HG02588 (cell line): ENCODE measurements at regions not wholly inside any gene's neighbourhood (a gene's known extent, or its start where the extent isn't known, plus 50 kb on each side); places are given as distances from the start of the nearest gene placed in this dataset.

Source experiments
- ATAC-seq: cut with Tn5 transposase; IDR thresholded peaks from one replicate; pipeline ENCODE4 v1.9.1; 2021; ENCODE audit warnings: mild to moderate bottlenecking, moderate library complexity; ENCODE audit not compliant: unreplicated experiment

DNA sequence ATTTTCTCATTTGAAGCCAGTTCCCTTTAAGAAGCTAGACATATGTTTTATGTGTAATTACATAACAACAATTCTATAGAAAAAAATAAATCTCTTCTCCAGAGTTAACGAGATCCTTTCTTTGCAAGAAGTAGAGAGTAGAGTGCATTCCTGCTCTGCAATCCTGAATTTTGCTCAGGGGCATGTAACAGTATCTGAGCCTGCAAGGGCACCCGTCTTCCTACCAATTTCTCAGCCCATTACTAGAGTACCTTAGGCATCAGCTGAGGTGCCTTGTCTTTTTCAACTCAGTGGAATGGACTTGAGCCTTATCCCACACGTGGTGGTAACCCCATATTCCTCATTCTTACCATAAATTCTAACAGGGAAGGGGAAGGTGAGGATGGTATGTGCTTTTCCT, 205.9 kb downstream of the IKZF2 start:
- no peak for ATAC-seq

DNA sequence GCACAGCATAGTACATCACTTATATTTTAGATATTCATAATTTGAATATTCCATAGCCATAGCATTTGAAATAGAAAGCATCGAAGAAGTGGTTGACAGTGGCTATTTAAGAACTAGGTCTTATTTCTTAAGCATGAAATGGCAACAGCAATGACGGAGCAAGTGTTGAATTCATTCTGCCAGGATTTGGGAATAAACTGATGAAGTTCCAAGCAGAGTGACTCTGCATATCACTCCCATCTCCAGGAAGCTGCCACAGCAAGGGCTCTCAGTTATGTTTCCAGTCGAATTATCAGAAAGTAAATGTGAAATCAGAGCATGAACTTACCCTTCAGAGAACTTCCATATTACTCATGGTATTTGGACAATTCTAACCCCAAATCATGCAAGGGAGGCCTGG, 208.1 kb downstream of the IKZF2 start:
- no peak for ATAC-seq

DNA sequence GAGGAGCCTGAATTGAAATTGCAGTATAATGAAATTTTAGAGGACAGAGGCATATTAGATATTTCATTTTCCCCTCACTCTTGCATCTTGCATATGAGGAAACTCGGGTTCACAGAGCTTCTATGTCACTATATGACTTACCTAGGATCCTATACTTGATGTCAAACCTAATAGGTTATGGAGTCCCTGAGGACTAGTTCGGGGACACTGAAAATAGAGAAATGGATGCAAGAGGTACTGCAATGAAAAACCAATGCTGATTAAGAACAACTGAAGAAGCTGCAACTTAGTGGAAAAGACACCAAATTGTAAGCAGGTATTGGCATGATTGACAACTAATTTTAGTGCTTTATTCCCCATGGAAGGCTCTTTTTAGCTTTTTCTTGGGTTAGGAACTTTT, 210.1 kb downstream of the IKZF2 start:
- ATAC-seq: no peak

DNA sequence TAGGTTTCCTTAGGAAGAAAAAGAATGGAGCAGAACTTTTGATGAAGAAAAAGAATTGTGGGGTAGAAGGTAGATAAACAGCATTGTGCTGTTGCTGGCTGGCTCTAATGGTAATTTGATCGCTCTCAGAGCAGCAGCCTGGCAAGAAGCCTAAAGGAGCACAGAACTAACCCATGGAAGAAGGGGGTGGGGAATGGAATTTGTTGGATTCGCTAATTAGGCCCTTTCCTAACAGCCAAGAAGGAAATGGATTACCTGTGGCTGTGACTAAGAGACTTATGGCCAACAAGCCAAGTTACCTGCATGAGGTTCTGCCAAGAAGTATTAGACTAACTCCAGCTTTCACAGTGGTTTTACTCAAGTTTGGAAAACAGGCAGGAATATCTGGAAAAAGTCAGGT, 210.6 kb downstream of the IKZF2 start:
- no peak for ATAC-seq

DNA sequence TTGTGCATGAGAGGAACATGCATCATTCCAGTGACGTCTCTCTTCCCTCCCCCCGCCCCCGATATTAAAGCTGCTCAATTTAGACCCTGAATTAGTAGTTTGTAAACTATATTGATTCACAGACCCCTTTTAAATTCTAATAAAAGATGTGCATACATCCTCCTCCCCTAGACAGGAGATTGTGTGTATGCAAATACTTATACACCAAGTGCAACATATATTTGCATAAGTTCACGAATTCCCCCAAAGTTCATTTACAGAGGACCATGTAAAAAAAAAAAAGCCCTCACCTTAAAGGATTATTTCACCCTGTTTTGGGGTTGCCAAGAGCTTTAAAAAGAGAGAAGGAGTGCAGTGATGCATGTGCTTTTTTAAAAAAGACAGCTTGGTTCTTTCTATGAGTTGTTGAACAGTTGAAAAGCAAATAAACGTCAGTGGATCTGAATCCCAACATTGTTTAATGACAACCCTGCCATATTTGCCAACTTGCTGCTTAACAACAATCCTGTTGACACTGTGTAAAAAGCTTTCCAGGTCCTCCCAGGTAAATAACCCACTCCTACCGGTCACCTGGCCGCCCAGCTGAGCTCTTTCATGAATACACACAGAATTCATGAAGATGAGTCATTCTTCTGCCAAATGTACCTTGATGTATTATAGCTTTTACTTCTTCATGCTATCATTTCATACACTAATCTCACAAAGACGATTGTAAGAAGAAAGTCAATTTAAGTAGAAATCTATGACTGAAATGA, 211.5 kb downstream of the IKZF2 start:
- ATAC-seq: no peak

DNA sequence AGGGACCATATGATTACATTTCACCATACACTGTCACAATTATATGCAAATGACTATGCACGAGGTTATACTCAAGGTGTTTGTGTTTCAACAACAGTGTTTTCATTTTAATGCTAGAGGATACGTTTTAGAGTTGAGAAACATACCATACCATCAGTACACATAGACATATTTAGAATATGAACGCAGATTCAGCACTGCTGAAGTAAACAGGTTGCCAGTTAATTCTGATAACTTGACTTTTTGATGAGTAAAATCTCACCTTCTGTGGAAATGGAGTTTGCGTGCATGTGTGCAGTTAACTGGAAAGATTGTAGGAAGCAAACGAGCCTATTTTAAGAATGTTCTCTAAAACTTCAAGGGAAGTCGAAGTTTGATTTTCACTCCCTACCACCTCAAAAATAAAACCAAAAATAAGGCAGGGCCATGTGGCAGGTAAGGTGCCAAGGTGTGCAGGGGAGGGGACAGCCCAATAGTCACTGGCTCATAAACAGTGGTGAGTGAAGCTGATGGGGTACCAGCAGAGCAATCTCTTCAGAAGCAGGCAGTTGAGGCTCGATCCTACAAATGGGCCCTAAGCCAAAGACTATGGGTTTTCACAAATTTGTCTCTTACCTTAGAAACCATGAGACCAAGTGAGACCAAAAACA, 213.1 kb downstream of the IKZF2 start:
- ATAC-seq: no peak

DNA sequence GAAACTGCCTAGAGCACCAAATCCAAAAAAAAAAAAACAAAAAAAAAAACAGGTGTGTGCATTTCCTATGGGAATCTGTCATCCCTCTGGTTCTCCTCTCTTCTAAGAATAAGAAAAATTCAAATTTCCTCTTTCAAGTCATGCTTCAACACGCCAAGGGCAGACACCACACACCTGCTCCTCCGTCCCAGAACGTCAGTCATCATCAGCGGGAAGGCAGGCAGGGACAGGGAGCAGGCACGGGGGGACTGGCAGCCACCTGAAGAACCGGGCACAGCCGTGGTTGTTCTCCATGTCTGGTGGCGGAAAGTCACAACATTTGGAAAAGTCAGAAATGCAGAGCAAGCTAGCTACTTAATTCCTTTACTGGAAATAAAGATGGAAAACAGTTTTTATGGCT, 214.8 kb downstream of the IKZF2 start:
- ATAC-seq: no peak

DNA sequence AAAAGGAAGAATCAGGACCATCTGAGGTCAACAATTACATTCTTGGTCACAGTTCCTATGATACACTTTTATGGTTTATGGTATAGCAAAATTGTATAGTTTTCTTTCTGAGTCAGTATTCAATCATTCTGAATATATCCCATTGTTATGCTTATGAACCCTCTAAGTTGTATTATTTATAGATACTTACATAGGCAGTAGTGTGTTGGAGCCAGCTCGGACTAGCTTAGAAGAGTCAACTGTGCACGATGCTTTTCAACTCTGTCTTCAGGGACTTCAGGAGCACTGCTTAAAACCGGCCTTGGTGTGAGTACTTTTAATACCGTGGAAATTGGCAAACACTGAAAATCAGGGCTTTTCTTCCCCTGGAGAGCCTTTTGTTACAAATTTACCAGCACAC, 215.7 kb downstream of the IKZF2 start:
- ATAC-seq: no peak

DNA sequence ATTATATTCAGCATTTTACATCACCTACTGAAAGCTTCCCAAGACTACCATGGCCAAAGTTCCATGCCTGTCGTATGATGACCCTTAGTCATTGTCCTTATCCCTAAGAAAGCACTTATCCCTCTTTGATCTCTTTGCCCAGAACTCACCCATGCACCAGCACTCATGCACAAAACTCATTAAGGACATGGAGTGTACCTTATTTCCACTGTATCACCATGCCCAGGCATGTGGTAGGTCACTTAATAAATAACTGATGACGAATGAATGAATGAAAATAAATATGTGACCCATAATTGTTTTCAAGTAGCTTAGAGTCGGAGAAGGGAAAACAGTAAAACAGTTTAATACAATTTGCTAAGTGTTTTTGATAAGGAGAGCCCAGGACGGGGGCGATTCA, 220.1 kb downstream of the IKZF2 start:
- no peak for ATAC-seq

DNA sequence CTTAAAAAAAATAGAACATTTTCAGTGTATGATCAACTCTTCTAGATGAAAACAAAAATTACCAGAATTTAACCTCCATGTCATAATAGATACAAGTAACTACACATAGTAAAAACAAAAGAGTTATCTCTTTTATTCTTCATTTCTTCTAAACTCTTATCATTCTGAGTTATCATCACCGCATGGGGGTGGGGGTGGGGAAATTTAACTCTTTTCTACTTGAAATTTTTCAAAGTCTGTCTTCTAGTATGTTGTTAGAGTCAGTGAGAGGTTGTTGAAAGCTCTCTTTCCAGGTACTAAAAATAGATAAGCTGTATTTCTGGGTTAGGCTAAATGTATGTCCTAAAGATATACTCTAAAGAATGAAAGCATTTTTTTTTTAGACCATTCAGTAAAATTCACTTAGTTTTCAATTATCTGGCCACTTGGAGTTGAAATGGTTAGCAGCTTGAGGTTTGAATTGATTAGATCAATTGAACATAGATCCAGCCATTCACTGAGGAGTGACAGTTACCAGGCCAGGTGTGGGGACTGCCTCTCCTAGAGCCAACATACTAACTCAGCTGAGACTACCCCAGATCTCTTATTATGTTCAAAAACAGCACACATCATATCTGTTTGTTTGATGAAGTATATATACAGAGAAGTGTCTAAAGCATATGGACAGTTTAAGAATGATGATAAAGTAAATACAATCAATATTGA, 220.7 kb downstream of the IKZF2 start:
- ATAC-seq: no peak

DNA sequence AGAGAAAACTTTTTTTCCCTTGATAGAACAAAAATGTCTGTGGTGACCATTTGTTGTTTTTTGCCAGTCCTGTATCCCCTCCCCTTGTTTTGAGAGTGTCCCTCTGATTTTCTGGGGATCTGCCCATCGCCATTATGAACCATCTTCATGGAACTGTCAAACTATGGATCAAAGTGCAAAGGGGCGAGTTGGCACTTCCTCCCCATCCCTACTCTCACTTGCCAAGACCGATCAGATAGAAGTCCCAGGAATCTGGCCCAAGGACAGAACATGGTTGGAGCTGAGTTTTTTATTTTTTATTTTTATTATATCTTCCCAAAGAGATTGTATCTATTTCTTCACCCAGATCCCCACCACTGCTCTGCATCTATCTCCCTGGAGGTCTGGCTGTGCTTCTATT, 221.4 kb downstream of the IKZF2 start:
- ATAC-seq: no peak

DNA sequence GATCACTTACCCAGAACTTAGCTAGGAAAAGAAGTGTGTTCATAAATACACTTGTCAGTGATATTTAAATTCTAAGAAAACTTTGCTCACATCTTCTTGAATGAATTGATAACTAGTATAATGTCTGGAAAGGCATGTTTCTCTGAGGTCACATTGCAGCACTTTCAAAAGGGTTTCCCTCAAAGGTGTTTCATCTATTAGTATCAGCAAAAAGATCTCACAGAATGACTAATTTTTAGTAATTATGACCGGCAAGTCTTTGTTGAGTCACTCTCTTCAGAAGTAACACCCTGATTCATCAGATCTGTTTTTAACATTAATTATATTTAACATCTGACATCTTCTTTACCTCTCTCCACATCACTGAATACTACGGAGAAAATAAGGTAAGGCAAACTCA, 222.3 kb downstream of the IKZF2 start:
- ATAC-seq: no peak

DNA sequence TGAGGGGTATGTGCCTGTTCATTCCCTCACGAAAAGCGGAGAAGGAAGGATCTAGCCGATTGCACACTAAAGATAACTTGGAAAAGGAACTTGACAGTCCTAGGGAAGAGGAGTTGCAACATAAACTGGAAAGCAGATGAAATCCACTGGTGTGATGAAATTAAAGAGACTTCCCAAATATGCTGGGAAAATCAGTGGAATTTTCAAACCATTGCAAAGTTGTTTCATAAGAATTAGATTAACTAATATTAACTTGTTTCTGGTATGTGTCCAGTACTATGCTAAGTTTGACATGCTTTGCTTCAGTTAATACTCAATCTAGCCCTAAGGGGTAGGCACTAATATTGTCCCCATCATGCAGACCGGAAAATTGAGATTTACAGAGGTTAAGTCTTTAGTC, 222.7 kb downstream of the IKZF2 start:
- ATAC-seq: no peak

DNA sequence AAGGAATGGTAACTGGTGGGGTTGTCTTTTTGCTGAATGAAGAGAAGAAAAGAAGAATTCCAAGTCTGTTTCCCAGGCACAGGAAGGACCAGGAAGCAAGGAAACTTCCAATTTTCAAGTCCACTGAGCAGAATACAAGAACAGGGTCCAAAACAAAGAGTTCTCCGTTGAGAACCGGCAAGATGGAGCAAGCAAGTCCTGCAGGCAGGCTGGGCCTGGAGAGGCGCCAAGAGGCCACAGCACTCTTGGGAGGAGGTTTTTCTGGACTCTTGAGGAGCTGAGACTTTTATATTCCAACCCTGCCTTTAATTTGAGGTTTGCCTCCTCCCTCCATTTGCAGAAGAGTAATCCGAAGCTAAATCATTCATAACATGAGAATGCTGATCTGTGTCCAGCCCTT, 224.5 kb downstream of the IKZF2 start:
- ATAC-seq: no peak

DNA sequence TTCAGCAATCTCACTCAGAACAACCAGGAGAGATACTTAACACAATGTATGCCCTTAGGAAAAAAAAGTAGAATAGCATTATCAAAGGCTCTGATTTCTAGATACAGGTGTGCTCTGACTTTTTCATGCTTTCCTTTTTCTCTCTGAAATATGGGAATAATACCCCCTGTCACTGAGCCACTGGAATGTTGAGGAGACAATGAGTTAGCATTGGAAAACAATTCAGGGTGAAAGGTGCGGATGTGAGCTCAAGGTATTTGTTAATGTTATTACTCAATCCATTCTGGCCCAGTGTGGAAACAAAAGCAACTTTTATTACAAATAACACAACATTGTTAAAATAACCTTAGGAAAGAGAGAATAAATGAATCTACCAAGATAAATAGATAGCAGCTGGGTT, 228.0 kb downstream of the IKZF2 start:
- ATAC-seq: no peak

DNA sequence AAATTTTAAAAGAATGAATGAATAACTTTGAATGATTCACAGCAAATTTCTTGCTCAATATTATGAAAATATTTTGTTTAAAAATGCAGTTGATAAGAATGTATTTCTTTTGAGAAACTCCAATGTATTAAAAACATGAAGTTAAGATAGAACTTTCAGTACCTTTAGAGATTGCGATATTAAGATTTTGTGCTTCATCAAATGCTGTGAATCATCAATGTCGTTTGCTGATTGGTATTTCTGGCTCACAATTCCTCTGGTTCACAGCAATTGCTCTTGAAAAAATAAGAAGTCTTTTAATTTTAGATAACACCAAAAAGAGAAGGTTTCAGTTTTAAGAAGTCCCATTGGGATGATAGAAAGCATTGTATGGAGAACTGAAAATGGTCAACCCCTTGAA, 228.7 kb downstream of the IKZF2 start:
- ATAC-seq: no peak

DNA sequence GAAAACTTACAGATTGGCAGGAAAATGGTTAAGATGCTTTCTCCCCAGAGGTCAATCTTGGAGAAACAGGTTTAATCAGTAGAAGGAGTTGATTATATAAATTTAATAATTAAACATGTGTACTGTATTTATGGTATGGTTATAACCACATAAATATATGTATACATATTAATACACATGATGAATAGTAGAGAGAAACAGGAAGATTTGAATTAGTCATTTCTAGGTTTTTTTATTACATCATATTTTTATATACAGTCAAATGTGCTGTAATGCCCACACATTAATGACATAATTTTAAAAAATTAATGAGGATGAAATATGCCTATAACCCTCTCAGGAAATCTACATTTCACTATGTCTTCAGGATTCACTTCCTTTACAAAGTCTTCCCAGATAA, 229.7 kb downstream of the IKZF2 start:
- ATAC-seq: no peak

DNA sequence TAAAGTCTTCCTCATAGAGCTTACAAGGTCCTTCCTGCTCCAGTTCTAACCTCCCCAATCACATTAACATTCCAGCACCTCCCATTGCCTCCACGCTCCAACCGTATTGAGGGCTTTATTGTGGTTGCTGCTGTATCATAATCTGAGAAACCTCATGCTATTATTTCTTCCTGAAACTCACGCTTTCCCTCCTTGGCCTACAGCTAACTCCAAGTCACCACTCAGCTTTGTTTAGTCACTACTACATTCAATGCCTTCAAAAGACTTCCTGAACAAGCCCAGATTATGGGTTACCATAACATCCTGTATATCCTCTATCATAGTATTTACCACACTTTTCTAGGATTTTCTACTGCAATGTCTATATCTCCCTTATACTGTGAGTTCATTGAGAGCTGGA, 230.4 kb downstream of the IKZF2 start:
- no peak for ATAC-seq

DNA sequence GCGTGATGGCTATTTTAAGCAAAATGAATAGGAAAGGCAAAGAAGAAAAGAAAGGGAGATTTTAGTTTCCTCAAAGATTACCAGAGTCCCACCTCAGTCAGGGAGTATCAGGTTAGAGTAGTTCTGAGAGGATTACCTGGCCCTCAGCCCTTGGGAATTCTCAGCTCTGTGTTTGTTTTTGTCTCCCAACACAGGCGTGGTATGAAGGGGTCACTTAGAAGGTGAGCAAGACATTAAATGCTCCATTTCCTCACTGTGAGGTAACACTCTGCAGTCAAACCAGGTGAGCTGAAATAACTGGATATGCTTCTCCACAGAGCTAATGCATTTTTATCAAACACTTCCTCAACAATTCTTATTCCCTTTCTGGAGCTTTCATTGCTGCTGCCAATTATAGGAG, 232.2 kb downstream of the IKZF2 start:
- no peak for ATAC-seq

DNA sequence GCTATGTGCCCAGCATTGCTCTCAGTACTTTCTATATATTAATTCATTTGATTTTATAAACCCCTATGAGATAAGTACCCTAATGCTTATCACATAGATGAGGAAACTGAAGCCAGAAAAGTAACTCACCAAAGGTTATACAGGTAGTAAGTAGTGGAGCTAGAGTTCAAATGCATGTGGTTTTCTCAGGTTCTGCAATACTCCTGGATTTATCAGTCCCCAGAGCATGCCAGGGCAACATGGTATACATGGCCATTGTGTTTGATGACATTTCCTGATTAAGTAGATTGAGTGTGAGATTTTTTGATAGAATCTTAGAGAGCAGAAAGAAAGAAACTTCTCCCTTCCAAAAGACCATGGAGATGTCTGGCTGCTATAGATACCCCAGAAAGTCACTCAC, 233.1 kb downstream of the IKZF2 start:
- ATAC-seq: no peak

DNA sequence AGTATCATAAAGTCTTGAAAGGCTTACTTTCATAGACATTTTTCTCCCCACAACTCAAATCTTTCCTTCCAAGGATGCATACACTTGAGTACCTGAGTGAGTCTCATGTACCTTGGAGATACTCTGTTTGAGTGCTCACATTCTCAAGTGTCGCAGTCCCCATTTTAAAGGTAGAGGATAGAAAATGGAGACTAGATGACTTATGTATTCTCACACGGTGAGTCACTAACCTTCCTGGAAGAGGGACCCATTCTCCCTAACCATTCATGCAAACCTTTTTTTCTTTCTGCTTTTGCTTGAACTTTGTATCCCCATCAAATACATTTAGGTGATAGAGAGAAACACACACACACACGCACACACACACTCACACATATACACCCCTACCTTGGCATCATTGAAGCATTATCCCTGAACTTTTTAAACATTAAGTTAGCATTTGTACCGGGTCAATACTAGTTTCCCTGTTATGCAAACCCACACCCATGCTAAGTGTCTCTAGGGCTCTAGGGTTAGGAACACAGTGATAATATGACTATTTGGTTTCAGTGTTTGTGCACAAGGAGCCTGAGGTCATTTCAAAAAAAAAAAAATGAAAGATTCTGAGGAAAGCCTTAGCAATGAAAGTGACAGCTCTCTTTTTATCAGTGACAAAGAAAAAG, 236.2 kb downstream of the IKZF2 start:
- peak; percentile 72 for ATAC-seq

DNA sequence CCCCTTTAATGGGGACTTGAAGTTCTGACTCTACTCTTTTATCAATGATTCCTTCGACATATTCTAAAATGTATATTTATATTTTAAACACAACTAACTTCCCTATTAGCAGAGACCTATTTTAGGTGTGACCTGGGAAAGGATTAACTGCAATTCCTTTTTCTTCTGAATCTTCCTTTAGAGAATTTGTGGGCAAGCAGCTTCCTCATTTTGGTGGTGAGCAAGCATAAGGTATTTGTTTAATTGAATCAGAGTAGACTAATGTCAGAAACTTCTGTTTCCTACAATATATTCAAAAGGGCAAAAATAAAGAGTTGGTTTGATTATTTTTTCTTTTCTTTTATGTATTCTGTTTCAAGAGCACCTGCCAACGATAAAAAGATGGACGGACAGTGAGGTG, 237.0 kb downstream of the IKZF2 start:
- ATAC-seq: no peak
